Keratinocyte (primary cell): ENCODE measurements at regions not wholly inside any gene's neighbourhood (a gene's known extent, or its start where the extent isn't known, plus 50 kb on each side); places are given as distances from the start of the nearest gene placed in this dataset.

Experiments
- CTCF ChIP-seq, 3 experiments: IDR thresholded peaks in 1 of 3; conservative IDR thresholded peaks in 1 of 3; optimal IDR thresholded peaks in 1 of 3; 2 replicates in 2 of 3; 3 replicates in 1 of 3; pipeline versions ENCODE3 to v1.5.1; 2011; ENCODE audit warnings: low read length in 3 of 3, mild to moderate bottlenecking in 3 of 3, moderate library complexity in 2 of 3, control low read depth in 1 of 3, inconsistent platforms in 1 of 3; ENCODE audit not compliant: insufficient read depth in 2 of 3; ENCODE audit errors: extremely low read depth in 1 of 3
- EZH2 ChIP-seq: IDR thresholded peaks from one replicate; pipeline ENCODE4 v1.6.1; 2012; ENCODE audit warnings: inconsistent platforms, mild to moderate bottlenecking, low read length, moderate library complexity

GRCh38 chr5:129228577-129228976 lies 134.0 kb downstream of the ISOC1 start:
- no peak for TF ChIP-seq CTCF (optimal IDR thresholded peaks at IDR 0.05 in 1 of 3, IDR thresholded peaks at IDR 0.05 in 1 of 3, conservative IDR thresholded peaks at IDR 0.05 in 1 of 3; ENCODE audit: extremely low read depth in 1 of 3, insufficient read depth in 2 of 3, low read length in 3 of 3)
- no peak for TF ChIP-seq EZH2
